Activated CD4-positive, alpha-beta T cell treated with anti-CD3 and anti-CD28 coated beads, Interleukin-2, amount 50 U/mL, for 16 hours (primary cell): ENCODE measurements at regions not wholly inside any gene's neighbourhood (a gene's known extent, or its start where the extent isn't known, plus 50 kb on each side); places are given as distances from the start of the nearest gene placed in this dataset.

ENCODE experiments used
- DNase-seq: peaks from one replicate; pipeline ENCODE4 v3.0.0-alpha.2; 2020

DNA sequence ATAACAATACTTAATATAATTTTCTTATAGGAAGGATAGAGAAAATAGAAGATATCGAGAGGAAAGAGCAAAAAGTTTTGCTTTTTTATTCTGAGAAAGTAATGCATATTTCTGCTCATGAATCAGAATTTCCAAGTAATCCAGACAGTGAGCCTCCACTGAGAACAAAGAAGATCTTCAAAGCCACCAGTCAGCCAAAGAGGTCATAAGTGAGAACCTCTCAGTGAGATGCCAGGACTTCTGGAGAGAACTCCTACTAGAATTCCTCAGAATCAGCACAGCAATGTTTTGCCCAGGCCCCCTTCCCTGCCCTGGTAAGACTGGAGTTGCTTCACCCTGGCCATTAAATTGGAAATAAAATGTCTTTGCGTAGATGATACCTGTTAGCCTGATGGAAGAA, 254.4 kb upstream of the FAT4 start:
- no peak for DNase-seq

GRCh38 chr4:125049711-125050110, 265.0 kb upstream of the FAT4 start:
- no peak for DNase-seq

- DNase-seq, result no peak
These were observed 269.4 kb upstream of the FAT4 start for GRCh38 chr4:125045311-125045710.

GRCh38 chr4:125044886-125045285, 269.9 kb upstream of the FAT4 start:
- no peak for DNase-seq

- no peak for DNase-seq
These were observed 271.3 kb upstream of the FAT4 start for GRCh38 chr4:125043486-125043885.

- no peak for DNase-seq
These were observed 272.7 kb upstream of the FAT4 start for GRCh38 chr4:125042041-125042440.

GRCh38 chr4:125041372-125041930, 273.3 kb upstream of the FAT4 start:
- no peak for DNase-seq

- no peak for DNase-seq
These were observed 275.2 kb upstream of the FAT4 start for GRCh38 chr4:125039550-125039949.

DNA sequence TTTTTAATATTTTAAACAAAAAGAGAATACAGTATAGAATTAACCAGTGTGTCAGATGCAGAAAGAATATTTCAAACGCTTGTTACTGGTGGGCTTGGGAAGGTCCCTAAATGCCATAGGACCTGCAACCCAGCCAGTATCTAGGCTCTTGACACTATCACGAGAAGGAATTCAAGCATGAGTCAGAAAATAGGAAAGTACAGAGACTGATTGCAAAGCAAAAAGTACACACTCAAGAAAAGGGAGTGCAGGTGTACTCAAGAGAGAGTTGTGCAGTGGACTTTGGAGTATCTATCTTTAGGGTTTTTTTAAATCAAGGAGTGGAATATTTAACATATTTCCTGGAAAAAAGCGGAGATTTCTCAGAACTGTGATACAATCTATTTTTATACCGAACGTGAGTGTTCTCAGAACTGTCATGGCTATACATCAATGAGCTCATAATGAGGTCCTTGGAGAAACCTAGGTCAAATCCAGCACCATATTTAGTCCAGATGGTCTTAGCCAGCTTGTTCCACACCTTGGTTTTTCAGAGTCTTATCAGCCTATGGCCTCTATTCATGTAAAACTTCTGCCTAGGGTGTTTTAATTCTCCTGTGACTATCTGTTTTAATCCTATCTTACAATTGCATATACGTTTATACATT, 291.8 kb upstream of the FAT4 start:
- no peak for DNase-seq

DNA sequence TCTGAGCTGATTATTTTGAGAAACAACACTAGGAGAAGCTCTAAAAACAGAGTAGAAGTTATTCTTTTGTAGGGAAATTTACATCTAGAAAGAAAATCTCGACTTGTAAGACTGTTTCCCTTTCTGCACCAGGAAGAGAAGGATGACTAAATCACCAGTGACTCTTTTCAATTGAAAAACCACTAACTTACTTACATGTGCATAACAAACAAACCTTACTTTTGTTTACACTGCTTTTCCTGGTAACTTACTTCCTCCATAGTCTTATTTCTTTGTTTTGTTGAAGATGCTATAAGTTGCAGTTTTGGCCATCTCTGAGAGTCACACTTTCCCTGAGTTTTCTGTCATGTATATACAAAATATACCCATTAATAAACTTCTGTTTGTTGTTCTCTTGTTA, 293.6 kb upstream of the FAT4 start:
- no peak for DNase-seq

GRCh38 chr4:125020089-125021034, 294.4 kb upstream of the FAT4 start:
- DNase-seq, result no peak

DNA sequence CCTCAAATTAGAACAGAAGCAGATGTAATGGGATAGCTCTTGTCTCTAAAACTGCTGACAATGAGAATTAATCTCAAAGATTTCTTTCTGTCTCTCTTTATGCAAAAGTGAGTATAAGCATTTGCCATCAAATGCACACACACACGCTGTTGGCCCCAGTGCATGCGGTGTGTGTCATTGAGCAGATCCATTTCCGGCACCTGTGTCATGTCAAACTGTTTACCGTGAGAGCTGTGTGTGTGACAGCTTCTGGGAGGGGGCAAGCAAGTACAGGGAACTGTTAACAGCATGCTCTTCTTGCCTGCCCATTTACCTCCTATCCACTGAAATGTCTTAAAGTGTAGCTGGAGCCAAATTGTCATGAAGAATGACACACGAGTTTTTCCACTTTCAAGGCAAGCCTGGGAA, 297.9 kb upstream of the FAT4 start:
- DNase-seq, result no peak

- no peak for DNase-seq
These were observed 300.9 kb upstream of the FAT4 start for GRCh38 chr4:125013891-125014290.

DNA sequence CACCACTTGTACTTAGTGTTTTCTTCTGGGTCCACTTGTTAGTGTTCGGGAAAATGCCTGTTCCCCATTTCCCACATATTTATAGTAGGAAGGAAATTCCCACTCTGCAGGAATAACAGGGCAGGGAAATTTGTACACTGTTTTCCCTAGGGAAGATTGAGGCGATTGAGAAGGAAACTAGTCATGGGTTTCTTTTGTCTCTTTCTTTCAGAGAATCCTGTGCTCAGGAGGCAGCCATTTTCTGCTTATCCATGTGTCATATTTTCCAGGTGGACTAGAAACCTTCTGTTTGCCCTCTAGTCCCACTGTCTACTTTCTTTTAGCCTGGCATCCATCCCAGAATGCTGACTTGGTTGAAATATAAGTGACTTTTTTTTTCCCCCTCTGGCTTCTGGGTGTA, 299.1 kb upstream of the ANKRD50 start:
- no peak for DNase-seq

- DNase-seq, result no peak
These were observed 298.4 kb upstream of the ANKRD50 start for GRCh38 chr4:125010796-125011503.

GRCh38 chr4:125008676-125009075, 296.1 kb upstream of the ANKRD50 start:
- DNase-seq, result no peak

DNA sequence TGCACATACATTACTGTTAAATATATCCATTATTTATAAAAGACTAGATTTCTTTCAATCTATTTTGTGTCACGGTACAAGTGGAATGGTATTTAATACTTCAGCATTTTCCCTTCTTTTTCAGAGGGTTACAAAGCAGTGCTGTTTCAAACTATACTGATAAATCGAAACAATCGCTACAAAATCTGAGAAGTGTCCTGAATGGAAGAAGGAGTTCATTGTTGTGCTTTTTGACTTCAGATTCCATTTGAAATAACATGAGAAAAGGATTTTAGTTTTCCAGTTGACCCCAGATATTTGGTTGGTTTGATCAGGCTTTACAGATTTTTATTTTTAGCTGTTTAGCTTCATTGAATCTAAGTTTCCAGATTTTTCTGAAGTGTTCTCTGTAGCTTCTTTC, 292.1 kb upstream of the ANKRD50 start:
- DNase-seq, result no peak

DNA sequence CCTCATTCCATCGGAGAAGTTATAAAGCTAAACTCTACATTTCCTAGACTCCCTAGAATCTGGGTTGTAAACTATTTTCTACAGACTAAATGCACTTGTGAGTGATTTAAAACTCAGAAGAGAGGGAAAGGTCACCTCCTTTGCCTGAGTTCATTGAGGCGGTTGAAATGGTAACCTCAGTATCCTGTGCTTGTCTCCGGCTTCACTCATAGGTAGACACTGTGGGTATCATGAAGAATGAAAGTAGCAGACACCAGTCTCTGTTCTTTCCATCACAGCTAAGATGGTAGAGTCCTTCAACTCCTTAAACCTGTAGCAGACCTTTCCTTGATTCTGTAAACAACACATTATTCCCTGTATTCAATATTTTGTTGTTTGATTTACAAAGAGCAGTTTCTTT, 291.3 kb upstream of the ANKRD50 start:
- no peak for DNase-seq

- no peak for DNase-seq
These were observed 285.5 kb upstream of the ANKRD50 start for GRCh38 chr4:124997991-124998390.

- DNase-seq, result no peak
These were observed 284.6 kb upstream of the ANKRD50 start for GRCh38 chr4:124997124-124997523.

DNA sequence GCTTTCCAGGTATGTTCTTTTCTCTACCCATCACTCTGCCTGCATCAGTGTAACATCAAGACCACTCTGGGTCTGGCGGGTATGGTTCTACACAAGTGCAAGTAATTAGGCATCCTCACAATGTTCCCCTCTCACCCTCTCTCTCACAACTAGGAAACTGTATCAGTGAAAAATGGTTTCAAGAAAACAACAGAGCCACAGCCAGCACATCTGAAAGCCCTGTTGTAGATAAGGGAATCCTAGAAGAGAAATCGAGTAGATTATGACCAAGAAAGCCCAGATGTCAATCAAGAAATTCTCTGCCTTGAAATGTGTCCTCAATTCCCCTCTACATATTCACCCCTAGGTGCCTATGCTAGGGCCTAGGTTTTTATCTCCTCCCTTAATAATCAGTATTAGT, 281.3 kb upstream of the ANKRD50 start:
- DNase-seq, result no peak

GRCh38 chr4:124990398-124990797, 277.9 kb upstream of the ANKRD50 start:
- no peak for DNase-seq

- DNase-seq, result no peak
These were observed 267.8 kb upstream of the ANKRD50 start for GRCh38 chr4:124980276-124980752.
